Thyroid gland (tissue), 4 donors: ENCODE measurements at regions not wholly inside any gene's neighbourhood (a gene's known extent, or its start where the extent isn't known, plus 50 kb on each side); places are given as distances from the start of the nearest gene placed in this dataset.

Experiments
- DNase-seq, 2 donors: peaks; one replicate each; pipeline ENCODE4 v3.0.0-alpha.2; 2019
- H3K27ac ChIP-seq, 3 donors: fragments of 200-600 bp; sonication (generic); 1 replicate in 2 of 3; 2 replicates in 1 of 3; pipeline ENCODE4 v1.5.1; 2016 to 2019; ENCODE audit warnings: mild to moderate bottlenecking in 1 of 3, moderate library complexity in 1 of 3
- H3K27me3 ChIP-seq: fragments of 200-600 bp; sonication (generic); one replicate; pipeline ENCODE4 v1.5.1; 2019
- H3K36me3 ChIP-seq, 2 donors: fragments of 200-600 bp; sonication (generic); one replicate each; pipeline ENCODE4 v1.5.1; 2016 to 2019
- H3K4me1 ChIP-seq, 2 donors: fragments of 200-600 bp; sonication (generic); one replicate each; pipeline ENCODE4 v1.5.1; 2017 to 2019
- H3K4me3 ChIP-seq, 3 donors: fragments of 200-600 bp; sonication (generic); replicated peaks in 1 of 3; 1 replicate in 2 of 3; 2 replicates in 1 of 3; pipeline ENCODE4 v1.5.1; 2016; ENCODE audit warnings: mild to moderate bottlenecking in 1 of 3
- H3K9me3 ChIP-seq: fragments of 200-600 bp; sonication (generic); one replicate; pipeline ENCODE4 v1.5.1; 2017
- CTCF ChIP-seq, 6 experiments: fragments of 200-600 bp in 3 of 6; fragments of 450-650 bp in 3 of 6; sonication (generic) in 3 of 6; IDR thresholded peaks; one replicate each; pipeline ENCODE4 v1.5.1; 2016 to 2019; ENCODE audit warnings: antibody characterized with exemption in 6 of 6, mild to moderate bottlenecking in 2 of 6, inconsistent platforms in 1 of 6, moderate library complexity in 1 of 6
- POLR2A ChIP-seq, 2 donors: fragments of 450-650 bp; IDR thresholded peaks; one replicate each; pipeline ENCODE4 v1.6.1; 2017; ENCODE audit warnings: antibody characterized with exemption in 2 of 2, mild to moderate bottlenecking in 2 of 2, moderate library complexity in 1 of 2
- WGBS, 2 donors: methylation state at CpG; one replicate each; pipeline ENCODE4 v1.1.5; 2017; 5-methylcytosine and 5-hydroxymethylcytosine counted together
- intact Hi-C: fragments of 100-400 bp; cut with DNase I; formaldehyde crosslinking; loops from one replicate; pipeline ENCODE4 v1.15.1; 2023

DNA sequence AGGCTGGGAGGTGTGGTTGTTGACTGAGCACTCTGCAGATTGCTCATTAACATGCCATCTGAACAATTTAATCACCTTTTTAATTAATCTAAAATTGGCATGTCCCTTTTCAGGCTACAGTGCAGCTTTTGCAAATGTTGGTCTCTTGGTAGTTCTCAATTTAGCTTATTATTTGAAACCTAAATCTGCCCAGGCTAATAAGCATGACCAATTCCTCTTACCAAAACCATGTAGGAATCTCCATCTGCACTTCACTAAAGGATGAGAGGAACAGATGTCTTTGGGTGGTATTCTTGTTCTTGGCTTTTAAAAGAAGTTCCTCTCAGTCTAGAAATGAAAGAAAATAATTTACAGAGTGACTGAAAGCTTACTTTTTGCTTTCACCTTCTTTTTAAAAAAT is 190.1 kb upstream of the RMST start:
- intact Hi-C loops: no loop called here
- no peaks in the 10 kb centered on the region for H3K9me3 ChIP-seq
- no peak overlapping the region for H3K4me3 ChIP-seq
- H3K36me3 ChIP-seq: no peaks in the 10 kb centered on the region
- H3K27me3 ChIP-seq: no peaks in the 10 kb centered on the region
- TF ChIP-seq POLR2A (IDR thresholded peaks at IDR 0.05) (no peak), CTCF (IDR thresholded peaks at IDR 0.05) (no peak)
- no peak overlapping the region for H3K27ac ChIP-seq
- no peak for DNase-seq
- H3K4me1 ChIP-seq: peaks cover 25% of the 10 kb centered on the region in 2 donors

- no peak for DNase-seq
- no peaks in the 10 kb centered on the region for H3K27me3 ChIP-seq
- no peaks in the 10 kb centered on the region for H3K9me3 ChIP-seq
- no peak overlapping the region for H3K4me3 ChIP-seq
- no peak for TF ChIP-seq POLR2A (IDR thresholded peaks at IDR 0.05)
- TF ChIP-seq CTCF (IDR thresholded peaks at IDR 0.05): no peak
- H3K4me1 ChIP-seq: peaks cover 17 to 18% of the 10 kb centered on the region in 2 donors
- intact Hi-C loops: no loop called here
- H3K27ac ChIP-seq: peak overlapping the region; percentile 71 to 87 (median 74)
- WGBS, 2 donors: 56 to 57% methylated on average over 2 of the region's 2 CpGs
- H3K36me3 ChIP-seq: no peaks in the 10 kb centered on the region
Observed at GRCh38 chr12:97274386-97274785, 188.2 kb upstream of the RMST start.

- TF ChIP-seq CTCF (IDR thresholded peaks at IDR 0.05) (no peak), POLR2A (IDR thresholded peaks at IDR 0.05) (peak in 1 of 2 donors; percentile 60)
- peak; percentile 93 to 94 for DNase-seq
- H3K4me3 ChIP-seq: no peak overlapping the region
- no peaks in the 10 kb centered on the region for H3K9me3 ChIP-seq
- H3K27me3 ChIP-seq: no peaks in the 10 kb centered on the region
- intact Hi-C loops: no loop called here
- H3K36me3 ChIP-seq: no peaks in the 10 kb centered on the region
- H3K4me1 ChIP-seq: peaks cover 17 to 18% of the 10 kb centered on the region in 2 donors
- peak overlapping the region; percentile 71 to 87 (median 74) for H3K27ac ChIP-seq
- 18 to 21% methylated on average over 14 of the region's 14 CpGs for WGBS, 2 donors
Observed at GRCh38 chr12:97275256-97275655, 187.3 kb upstream of the RMST start.

DNA sequence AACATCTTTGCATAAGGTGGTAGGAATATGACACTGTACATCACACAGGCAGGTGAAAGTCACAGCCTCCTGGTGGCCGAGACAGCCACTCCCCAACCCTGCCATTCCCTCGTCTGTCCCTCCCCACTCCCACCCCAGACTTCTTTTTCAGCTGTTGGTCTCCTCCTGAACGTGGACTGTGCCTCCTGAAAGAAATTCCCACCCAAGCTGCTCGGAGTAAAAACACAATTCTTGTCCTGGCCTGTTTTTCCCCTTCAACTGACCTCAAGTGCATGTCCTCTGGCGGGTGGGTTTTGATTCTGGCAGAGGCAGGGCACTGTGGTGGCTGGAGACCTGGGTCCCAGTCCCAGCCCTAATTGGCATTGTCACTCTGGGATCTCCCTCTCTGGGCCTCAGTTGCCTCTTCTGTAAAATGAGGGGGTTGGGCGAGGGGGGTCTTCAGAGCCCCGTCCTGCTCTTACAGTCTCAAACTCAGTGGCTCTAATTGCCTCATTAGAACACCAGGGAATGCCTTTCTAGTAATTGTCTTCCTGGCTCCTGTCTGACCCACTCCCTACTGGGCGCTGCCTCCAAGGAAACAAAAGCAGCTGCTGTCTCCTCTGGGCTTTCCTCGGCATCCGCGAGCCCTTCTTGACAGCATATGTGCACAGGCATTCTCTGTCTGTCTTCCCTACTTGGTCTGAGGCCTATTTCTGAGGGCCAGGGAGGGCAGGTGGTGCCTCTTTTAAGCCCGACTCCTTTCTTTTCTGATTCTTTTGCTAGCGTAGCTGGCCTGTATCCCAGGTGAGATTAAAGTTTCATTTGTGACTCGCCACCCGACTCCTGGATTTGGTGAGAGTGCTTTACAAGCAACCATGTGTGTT is 186.6 kb upstream of the RMST start:
- 36 to 46% methylated on average over 15 of the region's 15 CpGs for WGBS, 2 donors
- TF ChIP-seq POLR2A (IDR thresholded peaks at IDR 0.05) (peak in 1 of 2 donors; percentile 42), CTCF (IDR thresholded peaks at IDR 0.05) (no peak)
- intact Hi-C loops: no loop called here
- Histone ChIP-seq H3K27me3 (no peaks in the 10 kb centered on the region), H3K4me1 (peaks cover 17 to 18% of the 10 kb centered on the region in 2 donors), H3K27ac (peak overlapping the region; percentile 71 to 87 (median 74)), H3K9me3 (no peaks in the 10 kb centered on the region), H3K4me3 (no peak overlapping the region), H3K36me3 (no peaks in the 10 kb centered on the region)
- peak; percentile 52 to 53 for DNase-seq

DNA sequence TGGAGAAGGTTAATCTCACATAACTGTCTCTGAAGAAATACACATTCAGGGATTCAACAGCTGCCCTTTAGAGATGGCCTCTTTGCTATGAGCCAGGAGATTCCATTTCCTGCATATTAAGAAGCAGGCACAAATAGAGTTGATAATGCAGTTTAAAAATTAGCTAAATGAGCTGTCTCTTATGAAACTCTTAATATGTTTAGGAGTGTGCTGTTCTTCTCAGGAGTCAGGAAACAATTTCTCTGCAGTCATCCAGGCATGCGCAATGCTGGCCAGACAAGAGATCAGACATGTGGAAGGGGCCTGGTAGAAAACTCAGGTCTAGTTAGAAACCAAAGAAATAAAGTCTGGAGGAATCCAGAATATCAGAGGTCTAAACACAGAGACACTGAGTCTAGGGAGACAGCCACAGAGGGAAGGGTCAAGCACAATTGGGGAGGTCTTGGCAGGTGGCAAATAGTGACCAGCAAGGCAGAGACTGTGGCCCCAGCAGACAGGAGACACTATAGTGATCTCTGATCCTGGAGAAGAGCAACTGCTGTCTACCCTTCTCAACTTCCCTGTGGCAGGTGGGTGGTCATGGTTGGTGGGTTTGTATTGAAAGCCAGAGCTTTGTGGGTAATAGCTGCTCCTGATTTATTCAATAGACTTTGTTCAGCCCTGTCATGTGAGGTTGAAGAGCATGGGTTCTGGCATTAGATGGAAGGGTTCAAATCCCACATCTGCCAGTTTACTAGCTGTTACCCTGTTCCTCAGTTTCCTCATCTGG is 185.8 kb upstream of the RMST start:
- H3K4me3 ChIP-seq: no peak overlapping the region
- H3K27me3 ChIP-seq: no peaks in the 10 kb centered on the region
- H3K36me3 ChIP-seq: no peaks in the 10 kb centered on the region
- peak overlapping the region; percentile 71 to 87 (median 74) for H3K27ac ChIP-seq
- no peak for DNase-seq
- TF ChIP-seq CTCF (IDR thresholded peaks at IDR 0.05) (no peak), POLR2A (IDR thresholded peaks at IDR 0.05) (no peak)
- H3K4me1 ChIP-seq: peaks cover 17 to 18% of the 10 kb centered on the region in 2 donors
- H3K9me3 ChIP-seq: no peaks in the 10 kb centered on the region
- intact Hi-C loops: no loop called here
- 88 to 90% methylated on average over 1 of the region's 1 CpG for WGBS, 2 donors
